Psoas muscle (tissue), 7 donors: ENCODE measurements at regions not wholly inside any gene's neighbourhood (a gene's known extent, or its start where the extent isn't known, plus 50 kb on each side); places are given as distances from the start of the nearest gene placed in this dataset.

ENCODE experiments used
- ATAC-seq, 4 donors: fragments of 200-7000 bp; cut with Tn5 transposase; one replicate each; pipeline ENCODE4 v1.9.1; 2020; ENCODE audit warnings: moderate library complexity in 3 of 4, mild to moderate bottlenecking in 2 of 4
- DNase-seq, 2 donors: peaks; one replicate each; pipeline ENCODE4 v3.0.0-alpha.2; 2020
- H3K27ac ChIP-seq: fragments of 200-600 bp; one replicate; pipeline ENCODE4 v1.8.0; 2022
- H3K27me3 ChIP-seq, 3 donors: fragments of 200-600 bp in 1 of 3; one replicate each; pipeline versions ENCODE4 v1.6.1 to v1.8.0; 2013 to 2022; ENCODE audit warnings: low read length in 2 of 3, mild to moderate bottlenecking in 2 of 3, moderate library complexity in 1 of 3; ENCODE audit not compliant: insufficient read depth in 3 of 3
- H3K36me3 ChIP-seq, 2 donors: fragments of 200-600 bp in 1 of 2; one replicate each; pipeline versions ENCODE4 v1.6.1 to v1.8.0; 2013 to 2022; ENCODE audit warnings: low read depth in 1 of 2, mild to moderate bottlenecking in 1 of 2, moderate library complexity in 1 of 2; ENCODE audit not compliant: insufficient read depth in 1 of 2
- H3K4me1 ChIP-seq: fragments of 200-600 bp; one replicate; pipeline ENCODE4 v1.8.0; 2022
- H3K4me3 ChIP-seq: fragments of 200-600 bp; one replicate; pipeline ENCODE4 v1.8.0; 2022; ENCODE audit warnings: mild to moderate bottlenecking
- H3K9me3 ChIP-seq: fragments of 200-600 bp; one replicate; pipeline ENCODE4 v1.8.0; 2022
- CTCF ChIP-seq: fragments of 200-600 bp; IDR thresholded peaks from one replicate; pipeline ENCODE4 v1.8.0; 2022; ENCODE audit warnings: antibody characterized with exemption
- WGBS, 3 donors: extraction: QIAGEN DNeasy Blood & Tissue Kit; methylation state at CpG; one replicate each; pipeline versions ENCODE4 v1.1.6 to v1.1.7; 2013; 5-methylcytosine and 5-hydroxymethylcytosine counted together
- intact Hi-C, 2 donors: fragments of 100-400 bp; cut with DNase I; formaldehyde crosslinking; loops; one replicate each; pipeline versions ENCODE4 v1.11.0 to v1.14.2; 2022
- donor health status: healthy with polysubstance abuse.
- donor health status: DM: no; HTN: no; CAD: no; lungs with moderate emphysema.
- donor health status: Bipolar disorder and iron deficiency.
- donor health status: healthy.
- donor health status: DM: yes; HTN: yes; CAD: no.
- donor health status: DM: no; HTN: no; CAD: no.
- donor health status: DM: yes; HTN: yes; CAD: no.

- intact Hi-C loops = no loop called here
- Histone ChIP-seq H3K36me3 (no peaks in the 10 kb centered on the region), H3K27me3 (no peaks in the 10 kb centered on the region), H3K27ac (no peak overlapping the region), H3K9me3 (no peaks in the 10 kb centered on the region), H3K4me3 (no peak overlapping the region), H3K4me1 (no peaks in the 10 kb centered on the region)
- WGBS, 3 donors = 69 to 81% (median 70%) methylated on average over 4 of the region's 4 CpGs
- ATAC-seq = no peak
- TF ChIP-seq CTCF = no peak
- no peak for DNase-seq
Measured at GRCh38 chr13:68588623-68589022, 1358.5 kb upstream of the PCDH9 start.

DNA sequence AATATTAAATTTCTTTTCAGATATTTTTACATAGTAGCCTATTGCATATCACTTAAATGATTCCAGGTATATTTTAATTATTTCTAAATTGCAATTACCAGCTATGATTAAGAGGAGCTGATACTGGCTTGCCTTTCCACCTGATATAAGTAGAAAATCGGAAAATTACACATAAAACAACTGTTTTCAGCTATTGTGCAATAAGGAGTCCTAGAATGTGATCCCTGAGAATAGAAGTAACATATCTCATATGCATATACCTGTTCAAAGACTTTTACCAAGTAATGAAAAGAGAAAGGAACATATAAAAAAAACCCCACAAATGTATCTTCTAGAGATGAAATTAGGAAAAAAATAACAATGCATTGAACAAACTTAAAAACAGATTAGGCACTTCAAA lies 1354.6 kb upstream of the PCDH9 start:
- Histone ChIP-seq H3K27ac (no peak overlapping the region), H3K4me3 (no peak overlapping the region), H3K36me3 (no peaks in the 10 kb centered on the region), H3K4me1 (no peaks in the 10 kb centered on the region), H3K27me3 (no peaks in the 10 kb centered on the region), H3K9me3 (no peaks in the 10 kb centered on the region)
- no peak for ATAC-seq
- intact Hi-C loops = no loop called here
- no peak for TF ChIP-seq CTCF
- no peak for DNase-seq
- WGBS, 3 donors = 37 to 40% (median 40%) methylated on average over 1 of the region's 1 CpG

DNA sequence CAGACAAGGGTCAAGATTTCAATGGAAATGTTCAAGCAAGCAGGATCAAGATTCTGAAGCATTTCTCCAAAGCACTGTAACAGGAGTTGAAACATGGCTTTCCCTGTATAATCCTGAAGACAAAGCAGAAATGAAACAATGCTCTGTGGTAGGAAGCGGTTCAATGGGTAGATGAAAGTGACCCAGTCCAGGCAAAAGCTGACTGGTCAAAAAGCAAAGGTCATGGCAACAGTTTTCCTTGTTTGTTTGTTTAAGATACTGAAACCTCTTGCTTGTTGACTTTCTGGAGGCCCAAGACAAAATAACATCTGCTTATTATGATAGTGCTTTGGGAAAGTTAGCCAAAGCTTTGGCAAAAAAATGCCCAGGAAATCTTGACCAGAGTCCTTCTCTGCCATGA lies 1343.9 kb upstream of the PCDH9 start:
- Histone ChIP-seq H3K36me3 (no peaks in the 10 kb centered on the region), H3K4me1 (no peaks in the 10 kb centered on the region), H3K27me3 (no peaks in the 10 kb centered on the region), H3K9me3 (no peaks in the 10 kb centered on the region), H3K27ac (no peak overlapping the region), H3K4me3 (no peak overlapping the region)
- ATAC-seq (no peak), DNase-seq (no peak)
- TF ChIP-seq CTCF = no peak
- intact Hi-C loops = no loop called here
- WGBS, 3 donors = 71 to 87% (median 85%) methylated on average over 1 of the region's 1 CpG

- Histone ChIP-seq H3K27me3 (no peaks in the 10 kb centered on the region), H3K4me1 (no peaks in the 10 kb centered on the region), H3K4me3 (no peak overlapping the region), H3K36me3 (no peaks in the 10 kb centered on the region), H3K27ac (no peak overlapping the region), H3K9me3 (no peaks in the 10 kb centered on the region)
- DNase-seq (no peak), ATAC-seq (no peak)
- TF ChIP-seq CTCF = no peak
- WGBS, 3 donors = 75 to 83% (median 78%) methylated on average over 5 of the region's 5 CpGs
- intact Hi-C loops = no loop called here
Measured at GRCh38 chr13:68551701-68552522, 1321.8 kb upstream of the PCDH9 start.

DNA sequence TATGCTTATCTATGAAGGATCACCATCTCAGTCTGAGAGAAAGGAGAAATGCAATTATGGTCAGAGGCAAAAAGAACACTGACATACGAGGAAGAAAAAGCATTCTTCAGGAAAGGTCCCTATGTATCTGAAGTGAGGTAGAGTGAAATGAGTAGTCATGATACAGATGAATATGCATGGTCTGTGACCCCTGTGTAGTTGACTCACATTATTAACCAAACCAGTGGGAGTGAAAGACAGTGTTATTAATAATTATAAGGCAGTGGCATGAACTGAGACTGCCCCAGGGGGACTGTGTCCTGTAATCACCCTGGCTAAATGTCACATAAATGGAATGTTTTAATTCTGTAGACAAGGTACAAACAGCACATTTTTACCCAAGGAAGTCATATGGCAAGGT lies 1320.2 kb upstream of the PCDH9 start:
- no peak for TF ChIP-seq CTCF
- H3K27ac ChIP-seq = no peak overlapping the region
- H3K4me1 ChIP-seq = no peaks in the 10 kb centered on the region
- ATAC-seq = no peak
- DNase-seq = no peak
- 69 to 72% (median 71%) methylated on average over 1 of the region's 1 CpG for WGBS, 3 donors
- H3K36me3 ChIP-seq = no peaks in the 10 kb centered on the region
- no peaks in the 10 kb centered on the region for H3K27me3 ChIP-seq
- intact Hi-C loops = no loop called here
- no peaks in the 10 kb centered on the region for H3K9me3 ChIP-seq
- no peak overlapping the region for H3K4me3 ChIP-seq
